DMS53 (cell line): ENCODE measurements at regions not wholly inside any gene's neighbourhood (a gene's known extent, or its start where the extent isn't known, plus 50 kb on each side); places are given as distances from the start of the nearest gene placed in this dataset.

ENCODE experiments used
- DNase-seq: peaks from one replicate; lab custom pipeline; 2025; lab: John Stamatoyannopoulos, UW

- no peak for DNase-seq
These were observed 310.7 kb upstream of the MYT1L start for GRCh38 chr2:2641541-2642410.

- no peak for DNase-seq
These were observed 309.7 kb upstream of the MYT1L start for GRCh38 chr2:2640818-2641217.

- DNase-seq, result no peak
These were observed 309.3 kb upstream of the MYT1L start for GRCh38 chr2:2640371-2640770.

- DNase-seq, result no peak
These were observed 308.4 kb upstream of the MYT1L start for GRCh38 chr2:2639251-2640139.

GRCh38 chr2:2638547-2639220 is 307.6 kb upstream of the MYT1L start:
- DNase-seq, result no peak

GRCh38 chr2:2636813-2637212 is 305.7 kb upstream of the MYT1L start:
- no peak for DNase-seq

- DNase-seq, result no peak
These were observed 304.0 kb upstream of the MYT1L start for GRCh38 chr2:2635025-2635528.

GRCh38 chr2:2633017-2633416 is 301.9 kb upstream of the MYT1L start:
- no peak for DNase-seq

- DNase-seq, result no peak
These were observed 292.9 kb upstream of the MYT1L start for GRCh38 chr2:2623939-2624338.

- no peak for DNase-seq
These were observed 290.8 kb upstream of the MYT1L start for GRCh38 chr2:2621855-2622254.

GRCh38 chr2:2620604-2621003 is 289.5 kb upstream of the MYT1L start:
- DNase-seq, result no peak

- DNase-seq, result no peak
These were observed 288.9 kb upstream of the MYT1L start for GRCh38 chr2:2619995-2620394.

GRCh38 chr2:2614452-2614851 is 283.4 kb upstream of the MYT1L start:
- no peak for DNase-seq

GRCh38 chr2:2613279-2614199 is 282.5 kb upstream of the MYT1L start:
- DNase-seq, result peak; percentile 74

GRCh38 chr2:2610751-2611150 is 279.7 kb upstream of the MYT1L start:
- no peak for DNase-seq

GRCh38 chr2:2600366-2600765 is 269.3 kb upstream of the MYT1L start:
- DNase-seq, result no peak

- DNase-seq, result no peak
These were observed 268.4 kb upstream of the MYT1L start for GRCh38 chr2:2599441-2599840.

GRCh38 chr2:2597712-2598111 is 266.6 kb upstream of the MYT1L start:
- DNase-seq, result no peak

GRCh38 chr2:2591542-2591940 is 260.5 kb upstream of the MYT1L start:
- no peak for DNase-seq

GRCh38 chr2:2590841-2591541 is 259.9 kb upstream of the MYT1L start:
- DNase-seq, result no peak

- no peak for DNase-seq
These were observed 259.1 kb upstream of the MYT1L start for GRCh38 chr2:2590141-2590540.
